Epithelial cell of prostate (primary cell): ENCODE measurements at regions not wholly inside any gene's neighbourhood (a gene's known extent, or its start where the extent isn't known, plus 50 kb on each side); places are given as distances from the start of the nearest gene placed in this dataset.
A peak's percentile ranks its signal among the peaks of the same experiment; 100 is the strongest.
"Not testable (repeated sequence)": the region's sequence is repeated elsewhere in the genome, so short reads cannot be mapped to it uniquely, and the experiment has no call there.

Experiments
- DNase-seq: peaks from one replicate; pipeline ENCODE4 v3.0.0-alpha.2; 2011; ENCODE audit warnings: low read depth, low spot score
- H3K27ac ChIP-seq: fragments of 450-650 bp; 2 replicates; pipeline ENCODE4 v1.5.1; 2017; ENCODE audit warnings: mild to moderate bottlenecking

DNA sequence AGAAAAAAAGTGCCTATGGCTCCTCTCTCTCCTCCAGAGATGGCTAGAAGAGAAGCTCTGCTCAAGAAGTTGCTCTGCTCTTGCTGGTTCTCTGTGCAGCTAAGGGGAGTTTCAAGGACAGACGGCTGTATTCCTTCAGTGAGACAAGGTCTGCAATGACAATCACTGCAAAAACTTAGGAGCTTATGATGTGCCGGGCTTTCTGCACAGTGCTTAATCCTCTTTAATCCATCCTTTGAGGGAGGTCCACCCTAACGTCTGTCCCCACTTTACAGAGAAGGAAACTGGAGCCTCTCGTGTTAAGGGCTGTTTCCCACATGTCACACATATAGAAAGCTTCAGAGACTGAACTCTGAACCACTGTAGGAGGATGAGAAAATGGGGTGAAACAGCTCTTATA lies 260.6 kb downstream of the MEX3B start:
- DNase-seq, result no peak
- H3K27ac ChIP-seq, result no peak overlapping the region

DNA sequence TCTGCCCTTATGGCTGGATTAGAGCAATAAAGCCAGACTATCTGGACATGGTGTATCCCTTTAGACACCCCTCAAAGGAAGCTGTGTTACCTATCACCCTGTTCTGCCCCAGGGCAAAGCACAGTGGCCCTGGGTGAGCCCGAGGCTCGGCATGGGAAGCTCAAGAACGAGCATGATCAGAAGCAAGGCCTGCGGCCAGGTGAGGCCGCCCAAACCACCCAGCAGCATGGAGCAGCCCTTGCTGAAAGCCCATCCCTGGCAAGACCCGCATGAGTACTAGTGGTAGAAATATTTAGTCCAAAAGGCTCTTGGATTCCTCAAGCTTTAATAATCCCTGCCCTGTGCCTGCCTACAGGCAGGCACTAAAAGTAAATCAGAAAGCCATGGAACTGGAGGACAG lies 261.1 kb downstream of the MEX3B start:
- no peak for DNase-seq
- no peak overlapping the region for H3K27ac ChIP-seq

DNA sequence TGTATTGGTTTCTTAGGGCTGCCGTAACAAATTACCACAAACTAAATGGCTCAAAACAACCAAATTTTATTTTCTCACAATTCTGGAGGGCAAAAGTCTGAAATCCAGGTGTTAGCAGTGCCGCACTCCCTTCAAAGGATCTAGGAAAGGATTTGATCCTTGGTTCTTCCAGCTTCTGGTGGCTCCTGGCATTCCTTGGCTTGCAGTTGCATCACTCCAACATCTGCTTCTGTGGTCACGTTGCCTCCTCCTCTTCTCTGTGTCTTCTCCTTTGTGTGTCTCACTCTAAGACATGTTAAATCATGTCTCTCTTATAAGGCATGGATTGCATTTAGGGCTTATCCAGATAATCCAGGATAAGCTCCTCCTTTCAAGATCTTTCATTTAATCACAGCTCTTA lies 262.2 kb downstream of the MEX3B start:
- DNase-seq, result no peak
- H3K27ac ChIP-seq, result no peak overlapping the region

DNA sequence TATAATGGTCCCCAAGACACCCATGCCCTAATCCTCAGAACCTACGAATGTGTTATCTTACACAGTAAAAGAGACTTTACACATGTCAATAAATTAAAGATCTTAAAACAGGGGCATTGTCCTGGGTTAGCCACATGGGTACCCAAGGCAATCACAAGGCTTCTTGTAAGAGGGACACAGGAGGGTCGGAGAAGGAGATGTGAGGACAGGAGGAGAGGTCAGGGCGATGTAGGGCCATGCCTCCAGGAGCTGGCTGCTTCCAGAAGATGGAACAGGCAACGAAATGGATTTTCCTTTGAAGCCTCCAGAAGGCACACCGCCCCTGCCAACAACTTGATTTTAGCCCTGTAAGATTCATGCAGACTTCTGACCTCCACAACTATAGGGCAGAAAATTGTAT lies 262.7 kb downstream of the MEX3B start:
- H3K27ac ChIP-seq, result no peak overlapping the region
- DNase-seq, result no peak

DNA sequence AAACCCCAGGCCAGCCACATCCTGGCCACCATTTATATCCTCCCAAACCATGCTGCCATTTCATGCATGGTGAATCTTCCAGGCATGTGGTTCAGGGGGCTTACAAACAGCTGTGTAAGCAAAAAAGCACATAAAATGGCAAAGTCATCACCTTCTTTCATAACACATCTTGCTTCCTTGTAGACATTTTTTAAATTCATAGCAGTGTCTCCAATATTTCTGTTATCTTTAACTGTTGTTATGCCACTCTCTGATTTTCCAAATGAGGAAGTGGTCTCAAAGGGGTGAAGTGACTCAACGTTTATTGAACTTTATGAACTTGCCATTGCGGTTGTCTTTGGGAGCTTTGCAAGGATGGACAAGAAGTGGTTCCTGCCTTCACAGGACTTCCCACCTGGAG lies 264.4 kb downstream of the MEX3B start:
- no peak for DNase-seq
- H3K27ac ChIP-seq, result no peak overlapping the region

DNA sequence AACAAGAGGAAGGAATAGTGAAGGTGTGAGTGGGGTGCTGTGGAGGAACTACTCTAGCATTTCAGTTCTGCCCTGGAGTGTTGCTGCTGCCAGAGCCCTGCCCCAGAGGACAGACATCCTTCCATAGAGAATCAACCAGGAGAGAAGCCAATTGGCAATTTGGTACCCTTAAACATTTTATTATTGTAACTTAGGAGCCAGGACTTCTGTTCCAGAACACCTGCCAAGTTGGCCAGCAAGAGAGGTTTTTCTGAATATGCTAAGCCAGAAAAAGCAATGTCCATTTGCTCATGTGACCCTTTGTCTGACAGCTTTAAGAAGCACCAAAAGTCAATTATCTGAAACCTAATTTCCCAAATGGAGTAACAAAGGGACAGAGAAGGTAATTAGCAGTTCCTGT lies 264.9 kb downstream of the MEX3B start:
- H3K27ac ChIP-seq, result no peak overlapping the region
- no peak for DNase-seq

DNA sequence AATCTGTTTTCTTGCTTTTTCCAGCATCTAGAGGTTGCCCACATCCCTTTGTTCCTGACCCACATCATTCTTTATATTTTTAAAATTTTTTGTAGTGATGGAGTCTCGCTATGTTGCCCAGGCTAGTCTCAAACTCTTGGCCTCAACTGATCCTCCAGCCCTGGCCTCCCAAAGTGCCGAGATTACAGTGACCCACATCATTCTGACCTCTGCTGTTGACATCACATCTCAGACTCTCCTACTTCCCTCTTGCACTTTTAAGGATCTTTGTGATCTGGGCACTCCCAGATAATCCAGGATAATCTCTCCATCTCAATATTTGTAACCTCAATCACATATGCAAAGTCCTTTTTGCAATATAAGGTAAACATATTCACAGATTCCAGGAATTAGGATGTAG lies 266.6 kb downstream of the MEX3B start:
- H3K27ac ChIP-seq, result no peak overlapping the region
- DNase-seq, result no peak

DNA sequence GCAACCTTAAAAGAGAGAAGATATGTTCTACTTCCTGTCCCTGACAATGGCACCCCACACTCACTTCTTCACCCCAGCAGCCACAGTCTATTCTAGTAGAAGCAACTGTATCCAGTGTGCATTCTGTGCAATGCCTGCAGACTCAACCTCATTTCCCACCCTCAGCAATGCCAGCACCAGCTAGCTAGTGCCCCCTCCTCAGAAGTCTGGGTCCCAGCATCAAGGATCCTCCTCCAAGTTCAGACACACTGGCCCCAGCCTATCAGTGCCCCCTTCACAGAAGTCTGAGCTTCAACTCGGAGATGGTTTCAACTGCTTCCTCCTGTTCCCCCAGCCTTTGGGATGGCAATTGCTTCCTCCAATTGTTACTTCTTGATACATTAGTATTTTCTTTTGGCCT lies 268.3 kb downstream of the MEX3B start:
- no peak for DNase-seq
- no peak overlapping the region for H3K27ac ChIP-seq

DNA sequence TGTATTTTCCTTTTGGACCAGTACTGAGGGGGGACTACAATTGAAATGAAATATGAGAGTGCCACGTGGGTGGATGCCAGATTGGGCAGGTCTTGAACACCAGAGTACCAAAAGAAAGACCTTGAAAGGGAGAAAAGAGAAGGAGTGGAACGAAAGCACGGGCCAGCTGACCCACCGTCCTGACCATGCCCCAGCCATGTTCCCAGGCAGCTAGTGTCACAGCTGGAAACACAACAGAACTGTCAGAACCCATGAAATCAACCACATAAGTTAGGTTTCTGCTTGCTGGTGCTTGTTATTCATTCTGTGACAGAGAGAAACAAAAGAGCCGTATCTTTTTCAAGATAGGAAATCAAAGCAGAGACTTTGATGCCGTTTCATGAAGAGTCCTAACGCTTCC lies 268.8 kb downstream of the MEX3B start:
- H3K27ac ChIP-seq, result no peak overlapping the region
- no peak for DNase-seq

DNA sequence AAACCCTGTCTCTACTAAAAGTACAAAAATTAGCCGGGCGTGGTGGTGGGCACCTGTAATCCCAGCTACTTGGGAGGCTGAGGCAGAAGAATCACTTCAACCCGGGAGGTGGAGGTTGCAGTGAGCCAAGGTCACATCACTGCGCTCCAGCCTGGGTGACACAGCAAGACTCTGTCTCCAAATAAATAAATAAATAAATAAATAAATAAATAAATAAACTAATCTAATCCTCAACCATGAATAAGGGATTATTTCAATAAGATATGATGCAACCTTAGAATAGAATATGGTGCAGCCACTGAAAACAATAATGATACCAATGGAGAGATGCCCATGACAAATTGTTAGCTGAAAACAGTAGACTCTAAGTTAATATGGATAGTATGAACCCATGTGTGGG lies 270.0 kb downstream of the MEX3B start:
- H3K27ac ChIP-seq, DNase-seq: not testable (repeated sequence)

DNA sequence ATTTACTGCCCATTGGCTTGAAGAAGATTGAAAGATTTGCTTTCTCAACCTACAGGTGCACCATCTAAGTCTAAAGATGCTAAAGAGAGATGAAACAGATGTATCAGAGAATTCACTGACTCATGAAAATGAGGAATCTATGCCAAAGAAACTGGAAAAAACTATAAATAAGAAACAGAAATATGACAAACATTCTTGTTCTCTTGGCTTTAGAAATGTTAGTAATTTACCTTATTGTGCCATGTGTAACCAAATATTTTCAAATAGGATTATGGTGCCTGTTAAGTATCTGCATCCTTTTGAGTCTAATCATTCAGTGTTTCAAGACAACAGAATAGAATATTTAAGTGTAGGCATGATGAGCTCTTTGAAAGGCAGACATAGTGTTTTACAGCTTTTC lies 271.5 kb downstream of the MEX3B start:
- DNase-seq, result no peak
- H3K27ac ChIP-seq, result no peak overlapping the region

DNA sequence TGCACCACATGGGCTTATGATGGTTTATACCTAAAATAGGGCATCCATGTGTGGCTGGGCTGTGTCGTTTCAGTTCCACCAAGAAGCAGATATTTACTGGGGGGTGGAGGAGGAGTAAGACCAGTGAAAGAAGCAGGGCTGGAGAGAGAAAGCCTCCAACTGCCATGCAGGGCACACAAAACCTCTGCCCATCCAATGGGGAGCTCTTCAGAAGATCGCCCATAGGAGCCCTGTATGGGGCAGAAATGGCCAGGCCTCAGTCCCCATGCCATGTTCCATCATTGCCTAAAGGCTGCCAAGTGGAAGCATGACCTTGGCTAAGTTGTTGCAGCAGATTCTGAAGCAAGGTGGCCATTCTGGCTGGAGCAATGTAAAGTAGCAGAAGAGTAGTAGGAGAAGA lies 277.0 kb downstream of the MEX3B start:
- DNase-seq, result no peak

DNA sequence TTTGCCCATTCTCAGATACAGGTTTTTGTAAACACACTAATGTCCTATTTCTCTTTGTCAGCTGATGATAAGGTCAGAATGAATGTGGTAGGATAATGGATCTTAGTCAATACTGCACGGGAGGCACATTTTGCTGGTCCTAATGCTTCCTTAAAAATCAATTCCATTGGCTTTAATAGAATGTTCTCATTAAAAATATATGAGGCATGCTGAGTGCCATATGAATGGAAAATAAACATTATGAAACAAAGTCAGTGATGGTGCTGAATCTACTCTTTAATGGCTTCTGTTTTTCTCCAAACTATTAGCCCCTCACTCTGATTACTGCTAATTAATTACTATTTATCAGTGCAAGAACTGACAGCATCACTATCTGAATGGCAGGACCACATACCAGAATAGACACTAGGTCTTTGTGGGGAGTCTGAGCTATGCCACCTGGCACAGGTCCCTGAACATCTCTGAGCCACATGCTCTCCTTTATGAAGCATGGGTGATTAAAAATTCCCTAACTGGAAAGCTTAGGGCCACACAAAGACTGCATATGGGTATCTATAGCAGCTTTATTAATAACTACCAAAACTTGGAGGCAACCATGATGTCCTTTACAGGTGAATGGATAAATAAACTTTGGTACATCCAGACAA lies 278.9 kb downstream of the MEX3B start:
- DNase-seq, result no peak
- no peak overlapping the region for H3K27ac ChIP-seq

More for the DNA sequence above, 277.0 kb downstream of the MEX3B start:
- no peak overlapping the region for H3K27ac ChIP-seq

DNA sequence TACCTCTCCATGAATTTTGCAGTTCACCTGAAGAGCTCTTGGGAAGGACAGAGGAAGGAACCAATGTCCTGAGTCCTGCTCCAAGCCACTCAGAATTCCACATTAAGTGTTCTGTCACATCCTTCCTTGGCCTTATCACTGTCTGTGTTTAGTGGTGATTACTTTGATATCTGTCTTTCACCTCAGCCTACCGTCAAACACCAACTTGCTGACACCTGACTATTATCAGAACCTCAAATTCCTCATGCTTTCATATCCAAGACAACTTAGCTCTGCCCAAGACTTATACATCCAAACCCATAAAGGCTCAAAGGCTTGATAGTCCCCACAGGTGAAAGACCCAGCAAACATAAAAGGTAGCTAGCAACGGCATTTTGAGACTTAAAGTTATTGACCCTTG lies 280.0 kb downstream of the MEX3B start:
- DNase-seq, result no peak

DNA sequence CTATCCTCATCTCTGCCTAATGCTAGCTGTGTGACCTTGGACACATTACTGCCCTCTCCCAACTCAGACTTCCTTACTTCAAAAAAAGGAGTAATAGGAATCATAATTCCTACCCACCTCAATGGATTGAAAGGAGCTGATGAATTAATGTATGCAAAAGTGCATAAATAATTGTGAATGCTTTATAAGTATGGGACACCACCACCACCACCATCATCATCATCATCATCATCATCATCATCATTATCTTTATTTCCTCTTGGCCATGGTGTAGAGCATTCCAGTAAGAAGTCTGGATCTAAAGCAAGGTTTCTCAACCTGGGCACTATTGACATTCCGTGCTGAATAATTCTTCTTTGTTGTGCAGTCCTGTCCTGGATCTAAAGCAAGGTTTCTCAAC lies 282.5 kb downstream of the MEX3B start:
- no peak for DNase-seq
- no peak overlapping the region for H3K27ac ChIP-seq

More for the DNA sequence above, 280.0 kb downstream of the MEX3B start:
- no peak overlapping the region for H3K27ac ChIP-seq

DNA sequence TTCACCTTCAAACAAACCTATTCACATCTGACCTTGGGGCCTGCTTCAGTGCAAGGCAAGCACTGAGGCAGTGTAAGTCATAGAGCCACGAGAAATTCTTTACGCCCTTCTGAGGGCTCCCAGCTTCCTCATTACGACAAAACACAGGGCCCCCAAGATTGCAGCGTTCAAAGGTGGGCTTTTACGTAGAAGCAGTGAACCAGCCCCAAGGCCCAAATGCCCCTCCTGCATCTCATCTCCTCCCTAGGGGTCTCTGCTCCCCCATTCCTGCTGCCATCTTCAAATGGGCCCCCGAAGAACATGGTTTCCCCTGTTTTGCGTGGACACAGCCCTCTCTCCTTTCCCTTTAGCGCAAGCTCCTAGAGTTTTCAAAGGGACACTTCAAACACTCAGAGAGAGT lies 285.1 kb downstream of the MEX3B start:
- H3K27ac ChIP-seq, result no peak overlapping the region
- DNase-seq, result no peak

DNA sequence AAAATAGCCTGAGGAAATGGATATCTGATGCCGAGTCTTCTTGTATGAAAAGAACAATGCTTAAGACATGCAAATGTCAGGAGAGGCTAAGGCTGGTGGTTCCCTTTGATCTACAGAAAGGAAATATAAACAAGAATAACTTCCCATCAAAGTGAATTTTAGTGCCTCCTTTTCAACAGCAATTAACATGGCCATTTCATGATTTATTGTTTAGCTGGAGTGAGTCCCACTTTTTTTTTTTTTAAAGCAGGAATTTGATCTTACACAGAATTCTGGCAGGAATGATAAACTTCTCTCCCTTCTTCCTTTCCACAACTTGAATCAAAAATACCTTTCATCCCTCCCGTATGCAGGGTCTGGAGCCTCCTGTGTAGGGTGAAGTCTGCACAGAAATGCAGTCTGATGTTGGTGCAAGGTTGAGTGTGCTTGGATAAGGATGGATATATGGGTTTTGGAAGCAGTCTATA lies 287.0 kb downstream of the MEX3B start:
- H3K27ac ChIP-seq, result no peak overlapping the region
- no peak for DNase-seq

DNA sequence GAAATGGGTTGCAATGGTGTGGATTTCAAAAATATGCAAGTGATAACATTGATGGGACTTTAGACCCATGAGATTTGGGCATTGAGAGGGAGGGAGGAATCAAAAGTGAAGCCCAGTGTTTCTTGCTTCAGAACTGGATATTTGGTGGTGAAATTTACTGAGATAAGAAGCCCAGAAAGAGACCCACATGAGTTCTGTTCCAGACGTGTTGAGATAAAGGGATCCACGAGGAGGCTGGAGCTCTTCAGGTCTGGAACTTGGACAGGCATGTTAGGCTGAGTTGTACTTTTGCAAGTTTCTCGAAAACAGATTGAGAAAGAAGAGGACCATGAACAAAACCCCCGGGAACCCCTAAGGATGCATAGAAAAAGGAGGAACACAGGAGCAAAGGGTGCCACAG lies 290.2 kb downstream of the MEX3B start:
- no peak for DNase-seq
- H3K27ac ChIP-seq, result no peak overlapping the region

DNA sequence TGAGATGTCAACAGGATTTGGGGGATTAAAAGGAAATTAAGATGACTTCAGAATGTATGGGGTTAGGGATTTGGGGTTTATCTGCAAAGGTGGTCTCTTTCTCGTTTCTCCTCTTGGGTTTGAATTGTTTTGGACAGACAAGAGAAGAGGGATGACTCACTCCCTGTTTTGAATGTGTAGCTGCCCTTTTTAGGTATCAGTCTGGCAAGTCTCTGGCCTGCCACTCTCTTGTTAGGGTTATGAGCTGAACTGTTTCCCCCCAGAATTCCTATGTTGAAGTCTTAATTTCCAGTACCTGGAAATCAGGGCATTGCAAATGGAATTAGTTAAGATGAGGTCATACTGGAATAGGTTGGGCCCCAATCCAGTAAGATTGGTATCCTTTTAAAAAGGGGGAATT lies 291.7 kb downstream of the MEX3B start:
- DNase-seq, result no peak
- H3K27ac ChIP-seq, result no peak overlapping the region

DNA sequence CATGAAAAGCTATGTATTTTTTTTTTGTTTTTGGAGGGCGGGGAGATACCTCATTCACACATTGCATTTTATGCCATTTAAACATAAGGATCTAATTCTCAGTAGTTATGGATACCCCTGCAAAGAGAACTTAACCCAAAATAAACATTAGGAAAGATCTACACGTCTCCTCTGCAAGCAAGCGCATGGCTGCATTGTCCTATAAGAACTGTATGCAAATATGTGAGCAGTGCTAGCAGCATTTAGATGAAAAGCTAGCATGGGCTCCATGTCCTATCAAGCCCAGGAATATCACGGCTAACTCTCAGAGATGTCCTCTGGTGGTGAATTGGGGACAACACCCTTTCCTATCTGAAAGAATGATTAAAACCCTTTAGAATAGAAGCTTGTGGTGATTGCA lies 292.8 kb downstream of the MEX3B start:
- no peak for DNase-seq
- H3K27ac ChIP-seq, result no peak overlapping the region

DNA sequence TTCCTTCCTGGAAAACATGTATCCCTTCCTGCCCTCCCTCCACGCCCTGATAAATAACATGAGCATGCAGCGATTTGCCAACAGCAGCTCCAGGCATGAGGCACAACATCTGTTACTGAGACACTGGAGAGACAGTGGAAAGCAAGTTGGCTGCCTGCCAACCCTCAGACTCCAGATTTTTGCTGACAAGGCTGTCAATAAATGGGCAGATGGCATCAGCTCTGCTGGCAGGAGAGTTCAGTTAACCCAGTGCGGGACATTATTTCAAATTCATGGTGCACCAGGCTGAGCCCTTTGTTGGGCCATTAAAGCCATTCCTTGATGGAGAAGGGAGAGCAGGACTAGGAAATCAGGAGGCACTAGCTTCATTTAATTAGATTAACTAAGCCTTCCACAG lies 293.3 kb downstream of the MEX3B start:
- peak; percentile 8 for DNase-seq
- H3K27ac ChIP-seq, result no peak overlapping the region

DNA sequence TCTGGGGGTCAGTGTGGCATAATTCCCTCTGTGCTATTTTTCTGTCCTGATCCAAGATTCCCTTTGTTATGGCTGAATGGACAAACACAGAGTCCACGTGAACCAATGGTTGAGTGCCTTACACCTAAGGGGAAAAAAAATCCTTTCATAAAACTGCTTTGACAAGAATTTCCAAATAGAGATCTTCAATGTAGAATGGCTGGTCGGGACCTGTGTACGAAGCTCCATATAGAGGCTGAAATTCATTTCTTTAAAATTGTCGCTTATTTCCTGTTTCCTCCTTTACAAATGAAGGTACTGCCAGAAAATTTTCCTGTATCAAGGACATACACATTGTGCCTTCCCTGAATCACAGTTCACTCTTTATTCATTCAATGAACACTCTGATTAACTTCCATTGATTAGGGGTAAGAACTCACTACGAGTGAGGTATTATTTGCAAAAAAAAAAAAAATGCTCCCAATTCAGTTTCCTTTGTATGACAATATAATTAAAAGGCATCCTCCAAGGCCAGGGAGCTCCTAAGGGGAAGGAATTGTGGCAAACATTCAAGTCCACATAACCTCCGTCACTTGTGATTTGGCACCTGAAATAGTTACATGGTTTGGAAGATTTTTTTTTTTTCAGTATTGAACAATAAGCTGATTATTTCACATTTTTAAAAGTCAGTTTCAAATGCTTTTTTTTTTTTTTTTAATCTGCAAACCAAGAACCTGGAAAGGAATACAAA lies 293.8 kb downstream of the MEX3B start:
- H3K27ac ChIP-seq, result no peak overlapping the region
- no peak for DNase-seq
